ENCODE measurements at regions not wholly inside any gene's neighbourhood (a gene's known extent, or its start where the extent isn't known, plus 50 kb on each side); places are given as distances from the start of the nearest gene placed in this dataset.

GRCh38 chr2:226190479-226191252 lies 609.0 kb downstream of the IRS1 start (continued):
- TF ChIP-seq ZNF33A (CRISPR knock-in tag; IDR thresholded peaks at IDR 0.05; ENCODE audit: borderline replicate concordance): peak; percentile 74; the same call in 1 of the 2 replicates
- TF ChIP-seq ZNF615 (CRISPR knock-in tag; IDR thresholded peaks at IDR 0.05; ENCODE audit: borderline replicate concordance): no peak
- peak; percentile 81 for TF ChIP-seq DNMT3B (CRISPR knock-in tag; conservative IDR thresholded peaks at IDR 0.05)
- no peak for TF ChIP-seq SAFB2 (CRISPR knock-in tag; IDR thresholded peaks at IDR 0.05; ENCODE audit: borderline replicate concordance, low read depth)
- no peak for TF ChIP-seq SETDB1 (CRISPR knock-in tag; IDR thresholded peaks at IDR 0.05; ENCODE audit: borderline replicate concordance)
- TF ChIP-seq ZMYM3 (CRISPR knock-in tag; IDR thresholded peaks at IDR 0.05): no peak
- no peak for TF ChIP-seq ZNF850 (CRISPR knock-in tag; conservative IDR thresholded peaks at IDR 0.05)
- TF ChIP-seq, protein P1, sequence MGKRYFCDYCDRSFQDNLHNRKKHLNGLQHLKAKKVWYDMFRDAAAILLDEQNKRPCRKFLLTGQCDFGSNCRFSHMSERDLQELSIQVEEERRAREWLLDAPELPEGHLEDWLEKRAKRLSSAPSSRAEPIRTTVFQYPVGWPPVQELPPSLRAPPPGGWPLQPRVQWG (CRISPR knock-in tag; IDR thresholded peaks at IDR 0.05; ENCODE audit: borderline replicate concordance, low read depth): no peak
- no peak for TF ChIP-seq MAF1 (CRISPR knock-in tag; IDR thresholded peaks at IDR 0.05; ENCODE audit: borderline replicate concordance)
- no peak for TF ChIP-seq RFXANK (CRISPR knock-in tag; IDR thresholded peaks at IDR 0.05)
- no peak for TF ChIP-seq ZBTB10 (CRISPR knock-in tag; IDR thresholded peaks at IDR 0.05; ENCODE audit: borderline replicate concordance)
- TF ChIP-seq, protein P2, sequence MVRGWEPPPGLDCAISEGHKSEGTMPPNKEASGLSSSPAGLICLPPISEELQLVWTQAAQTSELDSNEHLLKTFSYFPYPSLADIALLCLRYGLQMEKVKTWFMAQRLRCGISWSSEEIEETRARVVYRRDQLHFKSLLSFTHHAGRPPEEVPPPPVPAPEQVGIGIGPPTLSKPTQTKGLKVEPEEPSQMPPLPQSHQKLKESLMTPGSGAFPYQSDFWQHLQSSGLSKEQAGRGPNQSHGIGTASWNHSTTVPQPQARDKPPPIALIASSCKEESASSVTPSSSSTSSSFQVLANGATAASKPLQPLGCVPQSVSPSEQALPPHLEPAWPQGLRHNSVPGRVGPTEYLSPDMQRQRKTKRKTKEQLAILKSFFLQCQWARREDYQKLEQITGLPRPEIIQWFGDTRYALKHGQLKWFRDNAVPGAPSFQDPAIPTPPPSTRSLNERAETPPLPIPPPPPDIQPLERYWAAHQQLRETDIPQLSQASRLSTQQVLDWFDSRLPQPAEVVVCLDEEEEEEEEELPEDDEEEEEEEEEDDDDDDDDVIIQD (CRISPR knock-in tag; IDR thresholded peaks at IDR 0.05; ENCODE audit: low read depth): peak; percentile 95
- no peak for TF ChIP-seq MEIS2 (CRISPR knock-in tag; IDR thresholded peaks at IDR 0.05)
- no peak for TF ChIP-seq TIGD3 (CRISPR knock-in tag; IDR thresholded peaks at IDR 0.05; ENCODE audit: borderline replicate concordance)
- no peak for TF ChIP-seq ZNF780A (CRISPR knock-in tag; IDR thresholded peaks at IDR 0.05)
- no peak for TF ChIP-seq HNRNPLL (IDR thresholded peaks at IDR 0.05; ENCODE audit: low read depth, low read length, poor library complexity, severe bottlenecking)
- TF ChIP-seq ZNF10 (CRISPR knock-in tag; IDR thresholded peaks at IDR 0.05; ENCODE audit: borderline replicate concordance, low read depth): no peak
- TF ChIP-seq ZNF382 (CRISPR knock-in tag; IDR thresholded peaks at IDR 0.05; ENCODE audit: borderline replicate concordance): no peak
- TF ChIP-seq FOXJ3 (CRISPR knock-in tag; IDR thresholded peaks at IDR 0.05; ENCODE audit: borderline replicate concordance): no peak
- TF ChIP-seq NFKB2 (CRISPR knock-in tag; IDR thresholded peaks at IDR 0.05; ENCODE audit: borderline replicate concordance): no peak
- TF ChIP-seq, protein P3, sequence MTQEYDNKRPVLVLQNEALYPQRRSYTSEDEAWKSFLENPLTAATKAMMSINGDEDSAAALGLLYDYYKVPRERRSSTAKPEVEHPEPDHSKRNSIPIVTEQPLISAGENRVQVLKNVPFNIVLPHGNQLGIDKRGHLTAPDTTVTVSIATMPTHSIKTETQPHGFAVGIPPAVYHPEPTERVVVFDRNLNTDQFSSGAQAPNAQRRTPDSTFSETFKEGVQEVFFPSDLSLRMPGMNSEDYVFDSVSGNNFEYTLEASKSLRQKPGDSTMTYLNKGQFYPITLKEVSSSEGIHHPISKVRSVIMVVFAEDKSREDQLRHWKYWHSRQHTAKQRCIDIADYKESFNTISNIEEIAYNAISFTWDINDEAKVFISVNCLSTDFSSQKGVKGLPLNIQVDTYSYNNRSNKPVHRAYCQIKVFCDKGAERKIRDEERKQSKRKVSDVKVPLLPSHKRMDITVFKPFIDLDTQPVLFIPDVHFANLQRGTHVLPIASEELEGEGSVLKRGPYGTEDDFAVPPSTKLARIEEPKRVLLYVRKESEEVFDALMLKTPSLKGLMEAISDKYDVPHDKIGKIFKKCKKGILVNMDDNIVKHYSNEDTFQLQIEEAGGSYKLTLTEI (CRISPR knock-in tag; conservative IDR thresholded peaks at IDR 0.05): no peak
- no peak for TF ChIP-seq ZNF564 (CRISPR knock-in tag; IDR thresholded peaks at IDR 0.05)
